ENCODE measurements at regions not wholly inside any gene's neighbourhood (a gene's known extent, or its start where the extent isn't known, plus 50 kb on each side); places are given as distances from the start of the nearest gene placed in this dataset.

DNA sequence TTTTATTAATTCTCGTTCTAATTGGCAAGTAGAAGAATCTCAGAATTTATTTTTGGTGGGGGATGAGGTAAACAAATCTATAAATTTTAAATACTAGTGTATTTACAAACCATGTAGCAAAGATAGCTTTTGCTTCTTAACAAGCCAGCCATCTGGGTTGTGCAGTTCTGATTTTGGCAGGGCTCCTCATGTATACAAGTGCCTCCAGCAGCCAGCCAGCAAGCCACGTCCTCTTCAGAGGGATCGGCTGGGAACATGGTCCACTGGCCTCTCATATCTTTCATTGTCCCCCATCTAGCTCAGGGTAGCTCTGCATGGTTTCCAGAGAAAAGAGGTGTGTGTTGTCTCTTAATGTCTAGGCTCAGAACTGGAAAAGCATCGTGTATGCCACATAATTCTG, 659.1 kb downstream of the MRPL39 start:
- TF ChIP-seq, protein P1, sequence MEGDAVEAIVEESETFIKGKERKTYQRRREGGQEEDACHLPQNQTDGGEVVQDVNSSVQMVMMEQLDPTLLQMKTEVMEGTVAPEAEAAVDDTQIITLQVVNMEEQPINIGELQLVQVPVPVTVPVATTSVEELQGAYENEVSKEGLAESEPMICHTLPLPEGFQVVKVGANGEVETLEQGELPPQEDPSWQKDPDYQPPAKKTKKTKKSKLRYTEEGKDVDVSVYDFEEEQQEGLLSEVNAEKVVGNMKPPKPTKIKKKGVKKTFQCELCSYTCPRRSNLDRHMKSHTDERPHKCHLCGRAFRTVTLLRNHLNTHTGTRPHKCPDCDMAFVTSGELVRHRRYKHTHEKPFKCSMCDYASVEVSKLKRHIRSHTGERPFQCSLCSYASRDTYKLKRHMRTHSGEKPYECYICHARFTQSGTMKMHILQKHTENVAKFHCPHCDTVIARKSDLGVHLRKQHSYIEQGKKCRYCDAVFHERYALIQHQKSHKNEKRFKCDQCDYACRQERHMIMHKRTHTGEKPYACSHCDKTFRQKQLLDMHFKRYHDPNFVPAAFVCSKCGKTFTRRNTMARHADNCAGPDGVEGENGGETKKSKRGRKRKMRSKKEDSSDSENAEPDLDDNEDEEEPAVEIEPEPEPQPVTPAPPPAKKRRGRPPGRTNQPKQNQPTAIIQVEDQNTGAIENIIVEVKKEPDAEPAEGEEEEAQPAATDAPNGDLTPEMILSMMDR (IDR thresholded peaks at IDR 0.05; ENCODE audit: low read depth, low read length), result no peak
- DNase-seq (ENCODE audit: extremely low read depth, low read depth), result no peak

DNA sequence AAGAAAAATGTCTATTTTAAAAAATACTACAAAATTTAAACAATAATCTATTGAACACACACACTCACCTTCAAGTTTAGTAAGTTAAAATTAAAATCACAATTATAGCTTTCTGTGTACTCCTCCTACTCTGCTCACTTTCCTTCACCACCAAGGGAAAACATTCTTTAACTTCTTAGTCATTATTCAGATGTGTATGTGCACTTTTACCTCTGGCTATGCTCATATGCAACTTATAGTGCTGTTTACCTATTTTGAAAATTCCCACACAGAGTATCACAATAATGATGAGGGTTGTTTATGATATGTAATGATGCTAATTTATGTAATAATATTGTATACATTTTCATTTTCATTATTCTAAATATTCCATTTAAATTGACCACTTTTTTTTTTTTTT, 661.4 kb downstream of the MRPL39 start:
- TF ChIP-seq, protein P1 (IDR thresholded peaks at IDR 0.05; ENCODE audit: low read depth, low read length), result no peak
- no peak for DNase-seq (ENCODE audit: extremely low read depth, low read depth)

- TF ChIP-seq, protein P1 (IDR thresholded peaks at IDR 0.05; ENCODE audit: low read depth, low read length), result no peak
- DNase-seq (ENCODE audit: extremely low read depth, low read depth), result no peak
These were observed 665.7 kb downstream of the MRPL39 start for GRCh38 chr21:24941316-24942185.

DNA sequence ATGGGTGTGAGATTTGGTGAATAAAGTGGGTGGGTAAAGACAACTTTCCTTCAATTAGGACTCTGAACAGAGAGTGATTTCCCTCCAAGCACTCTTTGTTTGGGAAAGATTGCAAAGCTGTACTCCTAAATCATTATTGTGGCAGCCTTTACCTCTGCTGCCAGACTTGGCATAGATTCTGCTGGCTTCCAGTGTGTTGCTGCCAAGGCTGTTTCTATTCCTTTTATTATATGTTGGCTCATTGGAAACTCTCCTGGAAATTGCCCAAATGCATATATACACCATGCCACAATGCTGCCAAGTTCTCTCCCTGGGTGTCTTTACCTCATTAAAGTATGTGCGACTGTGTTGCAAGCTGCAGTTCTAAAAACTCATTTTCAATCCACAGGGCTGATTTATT, 668.0 kb downstream of the MRPL39 start:
- TF ChIP-seq, protein P1 (IDR thresholded peaks at IDR 0.05; ENCODE audit: low read depth, low read length), result no peak
- DNase-seq (ENCODE audit: extremely low read depth, low read depth), result no peak

GRCh38 chr21:24938573-24938972, 668.7 kb downstream of the MRPL39 start:
- DNase-seq (ENCODE audit: extremely low read depth, low read depth), result no peak
- TF ChIP-seq, protein P1 (IDR thresholded peaks at IDR 0.05; ENCODE audit: low read depth, low read length), result no peak

DNA sequence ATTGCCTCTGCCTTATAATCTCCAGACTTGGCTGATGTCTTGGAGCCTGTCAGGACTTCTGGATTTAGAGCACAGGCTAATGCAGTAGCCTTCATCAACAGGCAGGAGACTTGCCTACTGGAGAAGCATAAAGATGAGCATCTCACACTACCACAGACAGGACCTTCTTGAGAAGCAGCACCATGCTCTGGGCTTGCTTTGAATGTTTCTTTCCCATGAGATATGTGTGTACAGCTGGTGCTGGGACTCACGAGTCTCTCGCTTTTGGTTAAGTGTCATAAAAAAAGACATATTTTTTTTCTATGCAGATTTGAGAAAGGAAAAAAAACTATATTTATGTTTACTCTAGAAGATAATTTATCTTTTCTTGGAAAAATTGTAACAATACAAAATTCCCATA, 671.3 kb downstream of the MRPL39 start:
- TF ChIP-seq, protein P1 (IDR thresholded peaks at IDR 0.05; ENCODE audit: low read depth, low read length), result no peak
- no peak for DNase-seq (ENCODE audit: extremely low read depth, low read depth)

- TF ChIP-seq, protein P1 (IDR thresholded peaks at IDR 0.05; ENCODE audit: low read depth, low read length), result no peak
- DNase-seq (ENCODE audit: extremely low read depth, low read depth), result no peak
These were observed 696.7 kb downstream of the MRPL39 start for GRCh38 chr21:24910591-24910990.

All from AG09319 (cell line).